Heart left ventricle (tissue), 16 donors: ENCODE measurements at regions not wholly inside any gene's neighbourhood (a gene's known extent, or its start where the extent isn't known, plus 50 kb on each side); places are given as distances from the start of the nearest gene placed in this dataset.
"Not testable (repeated sequence)": the region's sequence is repeated elsewhere in the genome, so short reads cannot be mapped to it uniquely, and the experiment has no call there.

Experiments used
- ATAC-seq, 4 donors: fragments of 200-7000 bp; cut with Tn5 transposase; one replicate each; pipeline ENCODE4 v1.9.1; 2020 to 2022; ENCODE audit warnings: moderate library complexity in 4 of 4, mild to moderate bottlenecking in 3 of 4, moderate number of reproducible peaks in 1 of 4
- DNase-seq, 5 donors: peaks; one replicate each; pipeline ENCODE4 v3.0.0-alpha.2; 2020
- H3K27ac ChIP-seq, 12 donors: fragments of 200-600 bp; sonication (generic) in 4 of 12; one replicate each; pipeline versions ENCODE4 v1.5.0 to v1.8.0; 2016 to 2022; ENCODE audit warnings: mild to moderate bottlenecking in 2 of 12
- H3K27me3 ChIP-seq, 9 donors: fragments of 200-600 bp; sonication (generic) in 2 of 9; one replicate each; pipeline versions ENCODE4 v1.5.1 to v1.8.0; 2016 to 2022; ENCODE audit warnings: mild to moderate bottlenecking in 3 of 9
- H3K36me3 ChIP-seq, 9 donors: fragments of 200-600 bp; sonication (generic) in 2 of 9; one replicate each; pipeline versions ENCODE4 v1.5.0 to v1.8.0; 2018 to 2022; ENCODE audit warnings: mild to moderate bottlenecking in 2 of 9
- H3K4me1 ChIP-seq, 12 donors: fragments of 200-600 bp; sonication (generic) in 4 of 12; one replicate each; pipeline versions ENCODE4 v1.5.0 to v1.8.0; 2016 to 2022; ENCODE audit warnings: mild to moderate bottlenecking in 3 of 12
- H3K4me3 ChIP-seq, 12 donors: fragments of 200-600 bp; sonication (generic) in 4 of 12; one replicate each; pipeline versions ENCODE4 v1.5.0 to v1.8.0; 2017 to 2022; ENCODE audit warnings: mild to moderate bottlenecking in 9 of 12, moderate library complexity in 4 of 12
- H3K9me3 ChIP-seq, 12 donors: fragments of 200-600 bp; sonication (generic) in 4 of 12; one replicate each; pipeline versions ENCODE4 v1.5.0 to v1.8.0; 2016 to 2022; ENCODE audit warnings: mild to moderate bottlenecking in 1 of 12
- POLR2A ChIP-seq, 2 donors: fragments of 450-650 bp; IDR thresholded peaks; one replicate each; pipeline ENCODE4 v1.6.1; 2017; ENCODE audit warnings: antibody characterized with exemption in 2 of 2, mild to moderate bottlenecking in 2 of 2, moderate library complexity in 2 of 2
- WGBS, 4 donors: extraction: QIAGEN DNeasy Blood & Tissue Kit in 2 of 4; methylation state at CpG; one replicate each; pipeline versions ENCODE4 v1.1.5 to v1.1.7; 2013 to 2018; 5-methylcytosine and 5-hydroxymethylcytosine counted together
- intact Hi-C, 10 donors: fragments of 100-400 bp; cut with DNase I; formaldehyde crosslinking; loops; one replicate each; pipeline versions ENCODE4 v1.11.1 to v1.14.2; 2022
- TF ChIP-seq, protein P1 (sequence below), 12 donors: fragments of 200-600 bp; sonication (generic) in 4 of 12; IDR thresholded peaks; one replicate each; pipeline versions ENCODE4 v1.5.0 to v1.8.0; 2018 to 2022; ENCODE audit warnings: antibody characterized with exemption in 12 of 12, mild to moderate bottlenecking in 5 of 12
- donor health status: ischemic (EF 13 %, LVEDD 7.1; RV severe dilation, severe dysfunction).
- donor health status: healthy with polysubstance abuse.
- donor health status: DM: no; HTN: yes; CAD: no.
- donor health status: DM: no; HTN: no; CAD: no.
- donor health status: ischemic (EF 25% LVEDD 6.9; RV normal size, moderate dysfunction).
- donor health status: ischemic (EF 25% LVEDD 5.7; RV mildly dilated, moderate dysfunction).
- donor health status: healthy.
- donor health status: DM: yes; HTN: yes; CAD: no.
- donor health status: ischemic (EF 35%, LVEDD 5.7; RV mildly dilated, moderate dysfunction).
- donor health status: nonischemic (EF 11% LVEDD 7.7; RV severe dilation, severe dysfunction).
- donor health status: DM: yes; HTN: yes; CAD: no.
- donor health status: PGD.
- donor health status: ischemic (EF 29% LVEDD 5.4; RV normal size, mild dysfunction).
- donor health status: nonischemic (EF 23%, LVEDD 6.1; RV moderate dilation, normal function).

DNA sequence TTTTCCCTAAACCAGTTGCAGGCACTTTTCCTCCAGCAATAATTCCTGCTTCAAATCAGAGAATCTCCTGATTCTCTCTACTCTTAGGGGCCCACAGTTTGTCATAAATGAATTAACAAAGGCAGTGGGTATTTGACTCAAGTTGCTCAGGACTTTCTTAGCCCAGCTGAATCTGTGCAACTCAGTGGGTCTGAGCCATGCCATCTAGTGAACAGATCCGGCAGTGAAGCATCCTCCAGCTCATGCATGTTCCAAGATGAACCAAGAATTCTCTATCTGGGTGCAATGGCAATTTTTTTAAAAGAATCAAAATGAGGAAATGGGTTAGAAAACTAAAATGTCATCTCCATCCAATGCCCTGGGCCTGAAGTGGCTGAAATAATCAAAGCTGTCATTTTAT lies 575.2 kb upstream of the CDH11 start:
- intact Hi-C loops: no loop called here
- DNase-seq (no peak), ATAC-seq (no peak)
- Histone ChIP-seq H3K27ac (no peak overlapping the region), H3K9me3 (no peaks in the 10 kb centered on the region), H3K27me3 (no peaks in the 10 kb centered on the region), H3K4me1 (peaks cover 0 to 8% (median 0%) of the 10 kb centered on the region in 12 donors), H3K36me3 (no peaks in the 10 kb centered on the region), H3K4me3 (no peak overlapping the region)
- TF ChIP-seq, protein P1, sequence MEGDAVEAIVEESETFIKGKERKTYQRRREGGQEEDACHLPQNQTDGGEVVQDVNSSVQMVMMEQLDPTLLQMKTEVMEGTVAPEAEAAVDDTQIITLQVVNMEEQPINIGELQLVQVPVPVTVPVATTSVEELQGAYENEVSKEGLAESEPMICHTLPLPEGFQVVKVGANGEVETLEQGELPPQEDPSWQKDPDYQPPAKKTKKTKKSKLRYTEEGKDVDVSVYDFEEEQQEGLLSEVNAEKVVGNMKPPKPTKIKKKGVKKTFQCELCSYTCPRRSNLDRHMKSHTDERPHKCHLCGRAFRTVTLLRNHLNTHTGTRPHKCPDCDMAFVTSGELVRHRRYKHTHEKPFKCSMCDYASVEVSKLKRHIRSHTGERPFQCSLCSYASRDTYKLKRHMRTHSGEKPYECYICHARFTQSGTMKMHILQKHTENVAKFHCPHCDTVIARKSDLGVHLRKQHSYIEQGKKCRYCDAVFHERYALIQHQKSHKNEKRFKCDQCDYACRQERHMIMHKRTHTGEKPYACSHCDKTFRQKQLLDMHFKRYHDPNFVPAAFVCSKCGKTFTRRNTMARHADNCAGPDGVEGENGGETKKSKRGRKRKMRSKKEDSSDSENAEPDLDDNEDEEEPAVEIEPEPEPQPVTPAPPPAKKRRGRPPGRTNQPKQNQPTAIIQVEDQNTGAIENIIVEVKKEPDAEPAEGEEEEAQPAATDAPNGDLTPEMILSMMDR (IDR thresholded peaks at IDR 0.05): no peak
- no peak for TF ChIP-seq POLR2A (IDR thresholded peaks at IDR 0.05)
- WGBS, 4 donors: 80 to 100% (median 92%) methylated on average over 1 of the region's 1 CpG

DNA sequence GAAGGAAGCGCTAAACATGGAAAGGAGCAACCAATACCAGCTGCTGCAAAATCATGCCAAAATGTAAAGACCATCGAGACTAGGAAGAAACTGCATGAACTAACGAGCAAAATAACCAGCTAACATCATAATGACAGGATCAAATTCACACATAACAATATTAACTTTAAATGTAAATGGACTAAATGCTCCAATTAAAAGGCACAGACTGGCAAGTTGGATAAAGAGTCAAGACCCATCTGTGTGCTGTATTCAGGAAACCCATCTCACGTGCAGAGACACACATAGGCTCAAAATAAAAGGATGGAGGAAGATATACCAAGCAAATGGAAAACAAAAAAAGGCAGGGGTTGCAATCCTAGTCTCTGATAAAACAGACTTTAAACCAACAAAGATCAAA lies 570.0 kb upstream of the CDH11 start:
- H3K4me3 ChIP-seq, H3K4me1 ChIP-seq, H3K9me3 ChIP-seq, H3K27ac ChIP-seq, intact Hi-C loops, H3K27me3 ChIP-seq, H3K36me3 ChIP-seq, ATAC-seq, DNase-seq: not testable (repeated sequence)
- WGBS, 4 donors: 85 to 94% (median 93%) methylated on average over 4 of the region's 4 CpGs

DNA sequence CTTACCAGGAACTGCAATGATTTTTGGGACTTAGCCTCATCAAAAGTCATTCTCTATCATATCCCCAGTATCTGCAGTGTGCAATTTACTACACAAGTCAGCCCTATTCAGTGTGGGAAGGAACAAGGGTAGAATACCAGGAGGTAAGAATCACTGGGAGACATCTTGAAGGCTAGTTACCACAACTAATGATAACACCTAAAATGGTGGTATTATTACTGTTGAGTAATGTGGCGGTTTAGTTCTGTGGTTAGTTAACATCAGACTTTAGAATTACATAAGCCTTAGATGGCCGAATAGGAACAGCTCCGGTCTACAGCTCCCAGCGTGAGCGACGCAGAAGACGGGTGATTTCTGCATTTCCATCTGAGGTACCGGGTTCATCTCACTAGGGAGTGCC lies 567.9 kb upstream of the CDH11 start:
- intact Hi-C loops: no loop called here

DNA sequence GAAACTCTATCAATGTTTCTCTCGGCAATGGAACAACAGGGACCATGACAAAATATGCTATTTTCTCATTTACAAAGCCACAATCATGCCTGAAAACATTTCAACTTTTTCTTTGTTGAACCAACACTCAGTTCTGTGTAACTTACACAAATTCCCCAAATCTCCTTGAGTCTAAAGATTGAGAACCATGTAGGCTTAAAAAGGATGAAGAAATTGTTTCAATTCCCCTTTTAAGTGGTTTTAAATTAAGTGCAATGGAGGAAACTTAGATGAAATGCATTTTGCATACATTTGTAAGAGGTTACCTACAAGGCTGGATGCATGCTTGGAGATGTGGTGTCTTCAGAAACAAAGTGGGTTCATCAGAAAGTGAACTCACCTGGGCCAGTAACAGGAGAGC lies 566.4 kb upstream of the CDH11 start:
- no peaks in the 10 kb centered on the region for H3K27me3 ChIP-seq
- no peak for DNase-seq
- H3K4me1 ChIP-seq: no peaks in the 10 kb centered on the region
- H3K9me3 ChIP-seq: peaks cover 0 to 13% (median 5%) of the 10 kb centered on the region in 12 donors
- TF ChIP-seq, protein P1 (IDR thresholded peaks at IDR 0.05): no peak
- no peak for TF ChIP-seq POLR2A (IDR thresholded peaks at IDR 0.05)
- intact Hi-C loops: no loop called here
- H3K4me3 ChIP-seq: no peak overlapping the region
- no peak for ATAC-seq
- H3K27ac ChIP-seq: no peak overlapping the region
- no peaks in the 10 kb centered on the region for H3K36me3 ChIP-seq
- WGBS, 4 donors: 88 to 100% (median 92%) methylated on average over 1 of the region's 1 CpG

More for the DNA sequence above, 567.9 kb upstream of the CDH11 start:
- Histone ChIP-seq H3K9me3 (no peaks in the 10 kb centered on the region), H3K4me3 (no peak overlapping the region), H3K27ac (no peak overlapping the region), H3K27me3 (no peaks in the 10 kb centered on the region), H3K36me3 (no peaks in the 10 kb centered on the region), H3K4me1 (no peaks in the 10 kb centered on the region)
- WGBS, 4 donors: 94 to 99% (median 96%) methylated on average over 5 to 8 of the region's 8 CpGs
- DNase-seq (no peak), ATAC-seq (no peak)
- TF ChIP-seq, protein P1 (IDR thresholded peaks at IDR 0.05): no peak
- TF ChIP-seq POLR2A (IDR thresholded peaks at IDR 0.05): no peak

DNA sequence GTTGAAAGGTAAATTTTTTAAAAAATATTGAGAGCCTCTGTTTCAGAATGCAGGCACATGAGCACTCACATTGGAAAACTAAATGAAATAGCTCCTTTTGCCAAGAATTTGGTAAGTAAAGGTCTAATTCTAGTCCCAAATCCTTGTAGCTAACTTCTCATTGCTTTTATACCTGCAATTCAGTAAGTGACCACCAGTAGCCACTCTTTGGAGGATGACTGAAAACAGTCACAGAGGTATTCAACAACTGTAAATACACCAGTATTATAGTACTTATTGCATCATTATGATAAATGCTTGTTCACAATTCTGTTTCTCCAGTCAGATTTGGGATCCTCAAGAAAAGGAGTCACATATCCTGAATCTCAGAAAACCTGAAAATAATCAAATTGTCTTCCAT lies 562.4 kb upstream of the CDH11 start:
- intact Hi-C loops: no loop called here
- no peak for TF ChIP-seq POLR2A (IDR thresholded peaks at IDR 0.05)
- TF ChIP-seq, protein P1 (IDR thresholded peaks at IDR 0.05): peak in 1 of 12 donors; percentile 17
- DNase-seq: no peak

More for the DNA sequence above, 562.4 kb upstream of the CDH11 start:
- ATAC-seq: no peak
- no peaks in the 10 kb centered on the region for H3K27me3 ChIP-seq
- H3K27ac ChIP-seq: no peak overlapping the region
- H3K36me3 ChIP-seq: no peaks in the 10 kb centered on the region
- peaks cover 0 to 13% (median 5%) of the 10 kb centered on the region in 12 donors for H3K9me3 ChIP-seq
- H3K4me3 ChIP-seq: no peak overlapping the region
- H3K4me1 ChIP-seq: peaks cover 0 to 5% (median 0%) of the 10 kb centered on the region in 12 donors
